ENCODE measurements at regions not wholly inside any gene's neighbourhood (a gene's known extent, or its start where the extent isn't known, plus 50 kb on each side); places are given as distances from the start of the nearest gene placed in this dataset.

DNA sequence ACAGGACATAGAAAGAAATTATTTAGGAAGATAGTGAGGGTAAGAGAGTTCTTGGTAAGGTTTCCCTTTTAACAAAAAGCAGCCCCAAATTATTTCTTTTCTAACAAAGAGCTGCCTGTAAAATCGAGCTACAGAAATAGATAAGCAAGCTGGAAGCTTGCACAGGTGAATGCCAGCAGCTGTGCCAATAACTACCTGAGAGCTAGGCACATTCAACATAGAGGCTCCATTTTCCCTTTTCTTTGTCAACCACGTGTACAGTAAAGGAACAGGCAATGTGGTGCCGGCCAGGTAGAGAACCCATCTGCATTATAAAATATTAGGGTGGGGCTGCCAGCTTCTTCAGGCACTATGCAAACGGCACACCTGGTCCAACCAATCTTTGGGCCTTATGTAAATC lies 341.6 kb upstream of the JAG1 start:
- TF ChIP-seq, protein P1, sequence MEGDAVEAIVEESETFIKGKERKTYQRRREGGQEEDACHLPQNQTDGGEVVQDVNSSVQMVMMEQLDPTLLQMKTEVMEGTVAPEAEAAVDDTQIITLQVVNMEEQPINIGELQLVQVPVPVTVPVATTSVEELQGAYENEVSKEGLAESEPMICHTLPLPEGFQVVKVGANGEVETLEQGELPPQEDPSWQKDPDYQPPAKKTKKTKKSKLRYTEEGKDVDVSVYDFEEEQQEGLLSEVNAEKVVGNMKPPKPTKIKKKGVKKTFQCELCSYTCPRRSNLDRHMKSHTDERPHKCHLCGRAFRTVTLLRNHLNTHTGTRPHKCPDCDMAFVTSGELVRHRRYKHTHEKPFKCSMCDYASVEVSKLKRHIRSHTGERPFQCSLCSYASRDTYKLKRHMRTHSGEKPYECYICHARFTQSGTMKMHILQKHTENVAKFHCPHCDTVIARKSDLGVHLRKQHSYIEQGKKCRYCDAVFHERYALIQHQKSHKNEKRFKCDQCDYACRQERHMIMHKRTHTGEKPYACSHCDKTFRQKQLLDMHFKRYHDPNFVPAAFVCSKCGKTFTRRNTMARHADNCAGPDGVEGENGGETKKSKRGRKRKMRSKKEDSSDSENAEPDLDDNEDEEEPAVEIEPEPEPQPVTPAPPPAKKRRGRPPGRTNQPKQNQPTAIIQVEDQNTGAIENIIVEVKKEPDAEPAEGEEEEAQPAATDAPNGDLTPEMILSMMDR (IDR thresholded peaks at IDR 0.05): no peak
- TF ChIP-seq EP300 (IDR thresholded peaks at IDR 0.05) (no peak), POLR2A (IDR thresholded peaks at IDR 0.05; ENCODE audit: low read depth) (no peak), POLR2AphosphoS5 (IDR thresholded peaks at IDR 0.05) (no peak)
- WGBS: 72% methylated on average over 4 of the region's 4 CpGs
- Histone ChIP-seq H3K27me3 (no peaks in the 10 kb centered on the region), H3K36me3 (no peaks in the 10 kb centered on the region), H3K4me1 (peaks cover 0 to 6% (median 1%) of the 10 kb centered on the region in 4 donors), H3K27ac (replicated peaks in 1 of 4) (no peak overlapping the region), H3K9me3 (no peaks in the 10 kb centered on the region), H3K4me3 (no peak overlapping the region)
- no peak for DNase-seq (ENCODE audit: extremely low spot score)
- intact Hi-C loops (cut with DNase I): no loop called here

DNA sequence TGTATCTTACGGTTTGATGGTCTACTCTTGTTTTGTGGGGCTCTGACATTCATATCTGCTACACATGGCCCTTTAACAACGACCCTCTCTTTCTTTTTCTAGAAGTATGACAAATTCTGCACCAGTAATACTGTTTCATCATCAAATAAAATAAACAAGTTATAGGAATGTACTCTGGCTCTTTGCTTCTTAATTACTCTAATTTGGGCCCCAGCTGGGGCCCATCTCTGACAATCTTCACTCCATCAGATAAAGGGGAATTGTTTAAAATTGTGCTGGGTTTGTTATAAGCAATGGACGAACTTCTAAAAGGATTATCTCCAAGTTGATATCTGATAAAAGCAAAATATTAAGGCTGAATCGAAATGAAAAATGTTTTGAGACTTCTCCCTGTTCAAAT lies 343.6 kb upstream of the JAG1 start:
- no peak overlapping the region for H3K4me3 ChIP-seq
- DNase-seq (ENCODE audit: extremely low spot score): no peak
- no peak overlapping the region for H3K27ac ChIP-seq (replicated peaks in 1 of 4)
- WGBS: 43% methylated on average over 4 of the region's 4 CpGs
- TF ChIP-seq EP300 (IDR thresholded peaks at IDR 0.05): no peak
- TF ChIP-seq, protein P1 (IDR thresholded peaks at IDR 0.05): no peak
- TF ChIP-seq POLR2A (IDR thresholded peaks at IDR 0.05; ENCODE audit: low read depth): no peak
- no peak for TF ChIP-seq POLR2AphosphoS5 (IDR thresholded peaks at IDR 0.05)
- no peaks in the 10 kb centered on the region for H3K9me3 ChIP-seq
- H3K36me3 ChIP-seq: no peaks in the 10 kb centered on the region
- H3K27me3 ChIP-seq: no peaks in the 10 kb centered on the region
- intact Hi-C loops (cut with DNase I): no loop called here
- peaks cover 0 to 6% (median 1%) of the 10 kb centered on the region in 4 donors for H3K4me1 ChIP-seq

DNA sequence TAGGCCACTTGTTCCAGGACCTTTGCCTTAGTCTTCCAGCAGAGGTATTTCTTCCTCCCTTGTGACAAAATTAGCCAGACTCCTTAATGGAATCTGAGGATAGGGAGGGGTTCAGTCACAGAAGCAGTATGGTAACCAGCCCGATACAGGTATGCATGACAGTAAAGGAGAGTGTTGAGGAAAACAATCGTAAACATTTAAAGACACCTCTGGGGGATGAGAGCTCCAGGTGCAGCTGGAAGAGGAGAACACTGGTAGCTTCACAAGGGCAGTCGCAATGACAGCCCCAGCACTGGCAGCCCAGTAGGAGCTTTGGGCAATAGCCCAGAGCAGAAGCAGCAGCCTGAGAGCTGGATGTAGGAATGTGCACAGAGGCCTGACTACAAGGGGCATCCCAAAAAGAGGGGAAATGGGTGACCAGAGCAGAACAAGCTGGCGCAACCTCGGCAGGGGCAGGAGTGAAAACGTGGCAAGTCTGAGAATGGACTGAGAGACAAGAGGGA lies 344.9 kb upstream of the JAG1 start:
- intact Hi-C loops (cut with DNase I): no loop called here
- Histone ChIP-seq H3K4me3 (no peak overlapping the region), H3K36me3 (no peaks in the 10 kb centered on the region), H3K4me1 (peaks cover 0 to 2% (median 0%) of the 10 kb centered on the region in 4 donors), H3K27me3 (no peaks in the 10 kb centered on the region), H3K9me3 (no peaks in the 10 kb centered on the region), H3K27ac (replicated peaks in 1 of 4) (no peak overlapping the region)
- TF ChIP-seq EP300 (IDR thresholded peaks at IDR 0.05) (no peak), POLR2AphosphoS5 (IDR thresholded peaks at IDR 0.05) (no peak), POLR2A (IDR thresholded peaks at IDR 0.05; ENCODE audit: low read depth) (no peak)
- TF ChIP-seq, protein P1 (IDR thresholded peaks at IDR 0.05): no peak
- WGBS: 86% methylated on average over 6 of the region's 6 CpGs
- no peak for DNase-seq (ENCODE audit: extremely low spot score)

DNA sequence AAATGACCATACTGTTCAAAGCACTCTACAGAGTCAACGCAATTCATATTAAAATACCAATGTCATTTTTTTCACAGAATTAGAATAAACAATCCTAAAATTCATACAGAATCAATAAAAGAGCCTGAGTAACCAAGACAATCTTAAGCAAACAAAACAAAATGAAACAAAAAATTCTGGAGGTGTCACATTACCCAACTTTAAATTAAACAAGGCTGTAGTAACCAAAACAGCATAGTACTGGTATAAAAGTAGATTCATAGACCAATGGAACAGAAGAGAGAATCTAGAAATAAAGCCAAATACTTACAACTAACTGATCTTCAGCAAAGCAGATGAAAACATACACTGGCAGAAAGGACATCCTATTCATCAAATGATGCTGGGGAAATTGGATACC lies 346.9 kb upstream of the JAG1 start:
- intact Hi-C loops (cut with DNase I): no loop called here
- TF ChIP-seq POLR2A (IDR thresholded peaks at IDR 0.05; ENCODE audit: low read depth) (no peak), POLR2AphosphoS5 (IDR thresholded peaks at IDR 0.05) (no peak), EP300 (IDR thresholded peaks at IDR 0.05) (no peak)
- TF ChIP-seq, protein P1 (IDR thresholded peaks at IDR 0.05): no peak
- no peaks in the 10 kb centered on the region for H3K36me3 ChIP-seq
- no peak for DNase-seq (ENCODE audit: extremely low spot score)
- no peak overlapping the region for H3K4me3 ChIP-seq
- H3K4me1 ChIP-seq: no peaks in the 10 kb centered on the region
- no peaks in the 10 kb centered on the region for H3K9me3 ChIP-seq
- 89% methylated on average over 1 of the region's 1 CpG for WGBS
- no peak overlapping the region for H3K27ac ChIP-seq (replicated peaks in 1 of 4)
- H3K27me3 ChIP-seq: no peaks in the 10 kb centered on the region

DNA sequence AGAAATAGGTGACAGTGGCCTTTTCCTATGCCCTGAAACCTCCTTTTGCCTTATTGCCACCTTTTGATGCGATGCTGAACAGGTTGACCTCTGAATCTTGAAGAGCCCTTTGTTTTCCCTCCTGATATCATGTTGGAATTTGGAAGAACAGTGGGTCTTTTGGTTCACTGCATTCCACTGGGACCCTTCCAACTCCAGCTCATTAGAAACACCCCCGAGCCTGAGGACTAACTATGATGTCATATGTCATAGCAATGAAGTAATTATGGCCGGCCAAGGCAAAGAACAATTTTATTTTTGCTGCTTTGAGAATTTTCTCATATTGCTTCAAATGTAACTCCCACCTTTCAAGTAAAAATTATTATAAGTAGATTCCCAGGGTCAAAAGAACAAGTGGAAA lies 353.4 kb upstream of the JAG1 start:
- Histone ChIP-seq H3K9me3 (peaks cover 0 to 5% (median 0%) of the 10 kb centered on the region in 4 donors), H3K36me3 (no peaks in the 10 kb centered on the region), H3K27ac (replicated peaks in 1 of 4) (no peak overlapping the region), H3K27me3 (no peaks in the 10 kb centered on the region), H3K4me3 (no peak overlapping the region), H3K4me1 (no peaks in the 10 kb centered on the region)
- TF ChIP-seq POLR2A (IDR thresholded peaks at IDR 0.05; ENCODE audit: low read depth) (no peak), EP300 (IDR thresholded peaks at IDR 0.05) (no peak), POLR2AphosphoS5 (IDR thresholded peaks at IDR 0.05) (no peak)
- TF ChIP-seq, protein P1 (IDR thresholded peaks at IDR 0.05): no peak
- no peak for DNase-seq (ENCODE audit: extremely low spot score)
- intact Hi-C loops (cut with DNase I): no loop called here
- 77% methylated on average over 3 of the region's 3 CpGs for WGBS
